WTC11 (cell line): ENCODE measurements at regions not wholly inside any gene's neighbourhood (a gene's known extent, or its start where the extent isn't known, plus 50 kb on each side); places are given as distances from the start of the nearest gene placed in this dataset.

ENCODE experiments used
- ATAC-seq: fragments of 200-7000 bp; cut with Tn5 transposase; 2 replicates; pipeline ENCODE4 v1.10.0; 2021; ENCODE audit warnings: mild to moderate bottlenecking, moderate library complexity
- CTCF ChIA-PET: fragments of 300-600 bp; sonication (Branson Sonifier 250); formaldehyde crosslinking; loops from one replicate; lab custom pipeline; 2021; ENCODE audit warnings: antibody characterized with exemption; lab: Charles Lee
- POLR2A ChIA-PET: fragments of 350-600 bp; sonication (Branson Sonifier 250); formaldehyde crosslinking; loops from one replicate; lab custom pipeline; 2021; ENCODE audit warnings: antibody characterized with exemption; lab: Charles Lee
- DNase-seq: peaks from one replicate; pipeline ENCODE4 v3.0.0; 2021; ENCODE audit warnings: low spot score
- H3K27ac Mint-ChIP-seq: 2 replicates; pipeline ENCODE4 v1.8.0; 2021; ENCODE audit warnings: mixed read lengths
- H3K27me3 Mint-ChIP-seq: 2 replicates; pipeline ENCODE4 v1.8.0; 2021; ENCODE audit warnings: low read depth, mild to moderate bottlenecking, moderate library complexity, mixed read lengths
- H3K36me3 Mint-ChIP-seq: 2 replicates; pipeline ENCODE4 v1.8.0; 2021; ENCODE audit warnings: mixed read lengths
- H3K4me1 Mint-ChIP-seq: 2 replicates; pipeline ENCODE4 v1.8.0; 2022; ENCODE audit warnings: mixed read lengths
- H3K4me3 Mint-ChIP-seq: 2 replicates; pipeline ENCODE4 v1.8.0; 2021; ENCODE audit warnings: mild to moderate bottlenecking, moderate library complexity, mixed read lengths
- H3K9me3 Mint-ChIP-seq: 2 replicates; pipeline ENCODE4 v1.8.0; 2021; ENCODE audit warnings: mixed read lengths
- ATF1 ChIP-seq: sonication (generic); formaldehyde crosslinking; IDR thresholded peaks from 2 replicates; pipeline ENCODE4 v1.8.1; 2023; ENCODE audit warnings: mild to moderate bottlenecking, moderate library complexity, missing genetic modification reagents
- E2F5 ChIP-seq: sonication (generic); formaldehyde crosslinking; IDR thresholded peaks from 2 replicates; pipeline ENCODE4 v1.8.1; 2022; ENCODE audit warnings: mild to moderate bottlenecking, moderate library complexity, missing genetic modification reagents
- ELF4 ChIP-seq: sonication (generic); formaldehyde crosslinking; IDR thresholded peaks from 2 replicates; pipeline ENCODE4 v1.8.1; 2022; ENCODE audit warnings: low read depth, mild to moderate bottlenecking, moderate library complexity, missing genetic modification reagents
- EMX1 ChIP-seq: fragments of 250-450 bp; sonication (Bioruptor Pico); IDR thresholded peaks from 2 replicates; pipeline ENCODE4 v1.8.0; 2021; ENCODE audit warnings: mild to moderate bottlenecking
- ERG ChIP-seq: fragments of 250-450 bp; sonication (Bioruptor Pico); IDR thresholded peaks from 2 replicates; pipeline ENCODE4 v1.8.0; 2021; ENCODE audit warnings: mild to moderate bottlenecking
- ESRRA ChIP-seq: sonication (generic); formaldehyde crosslinking; IDR thresholded peaks from 2 replicates; pipeline ENCODE4 v1.8.1; 2022; ENCODE audit warnings: mild to moderate bottlenecking, missing genetic modification reagents, borderline replicate concordance
- ETV6 ChIP-seq: sonication (generic); formaldehyde crosslinking; IDR thresholded peaks from 2 replicates; pipeline ENCODE4 v1.8.1; 2022; ENCODE audit warnings: mild to moderate bottlenecking, missing genetic modification reagents
- FOXP1 ChIP-seq: sonication (generic); formaldehyde crosslinking; IDR thresholded peaks from 2 replicates; pipeline ENCODE4 v1.8.0; 2022; ENCODE audit warnings: missing genetic modification reagents, mild to moderate bottlenecking, moderate library complexity, borderline replicate concordance
- GTF2I ChIP-seq: fragments of 250-450 bp; sonication (Bioruptor Pico); conservative IDR thresholded peaks from 2 replicates; pipeline ENCODE4 v1.4.0; 2021; ENCODE audit warnings: mild to moderate bottlenecking
- HMGA2 ChIP-seq: fragments of 250-450 bp; sonication (Bioruptor Pico); IDR thresholded peaks from 2 replicates; pipeline ENCODE4 v1.4.0; 2021; ENCODE audit warnings: mild to moderate bottlenecking, moderate library complexity
- IRF1 ChIP-seq: sonication (generic); formaldehyde crosslinking; IDR thresholded peaks from 2 replicates; pipeline ENCODE4 v1.8.0; 2023; ENCODE audit warnings: missing genetic modification reagents
- IRF2 ChIP-seq: sonication (generic); formaldehyde crosslinking; IDR thresholded peaks from 2 replicates; pipeline ENCODE4 v1.8.0; 2022; ENCODE audit warnings: low read depth, missing genetic modification reagents, borderline replicate concordance
- NFATC4 ChIP-seq: fragments of 250-450 bp; sonication (Bioruptor Pico); IDR thresholded peaks from 2 replicates; pipeline ENCODE4 v1.9.0; 2021; ENCODE audit warnings: mild to moderate bottlenecking
- NFYB ChIP-seq: sonication (generic); formaldehyde crosslinking; conservative IDR thresholded peaks from 2 replicates; pipeline ENCODE4 v1.8.0; 2022; ENCODE audit warnings: low read depth, missing genetic modification reagents
- NR2C2 ChIP-seq: sonication (generic); formaldehyde crosslinking; IDR thresholded peaks from 2 replicates; pipeline ENCODE4 v1.8.0; 2022; ENCODE audit warnings: mild to moderate bottlenecking, missing genetic modification reagents
- PRRX2 ChIP-seq: fragments of 250-450 bp; sonication (Bioruptor Pico); IDR thresholded peaks from 2 replicates; pipeline ENCODE4 v1.8.0; 2021; ENCODE audit warnings: mild to moderate bottlenecking
- RELA ChIP-seq: sonication (generic); formaldehyde crosslinking; IDR thresholded peaks from 2 replicates; pipeline ENCODE4 v1.8.1; 2022; ENCODE audit warnings: missing genetic modification reagents, mild to moderate bottlenecking, borderline replicate concordance
- RORB ChIP-seq: fragments of 250-450 bp; sonication (Bioruptor Pico); IDR thresholded peaks from 2 replicates; pipeline ENCODE4 v1.9.0; 2021; ENCODE audit warnings: mild to moderate bottlenecking
- SMAD3 ChIP-seq: sonication (generic); formaldehyde crosslinking; IDR thresholded peaks from 2 replicates; pipeline ENCODE4 v1.8.0; 2022; ENCODE audit warnings: missing genetic modification reagents, mild to moderate bottlenecking, borderline replicate concordance
- USF1 ChIP-seq: sonication (generic); formaldehyde crosslinking; IDR thresholded peaks from 2 replicates; pipeline ENCODE4 v1.8.0; 2022; ENCODE audit warnings: mild to moderate bottlenecking, missing genetic modification reagents
- ZNF219 ChIP-seq: sonication (generic); formaldehyde crosslinking; IDR thresholded peaks from 2 replicates; pipeline ENCODE4 v1.8.0; 2023; ENCODE audit warnings: missing genetic modification reagents, mild to moderate bottlenecking, borderline replicate concordance
- ZNF263 ChIP-seq: sonication (generic); formaldehyde crosslinking; IDR thresholded peaks from 2 replicates; pipeline ENCODE4 v1.8.1; 2022; ENCODE audit warnings: low read depth, mild to moderate bottlenecking, moderate library complexity, missing genetic modification reagents
- ZNF512 ChIP-seq: sonication (generic); formaldehyde crosslinking; IDR thresholded peaks from 2 replicates; pipeline ENCODE4 v1.8.1; 2022; ENCODE audit warnings: missing genetic modification reagents, borderline replicate concordance
- TF ChIP-seq, protein P1 (sequence below): sonication (generic); formaldehyde crosslinking; IDR thresholded peaks from 2 replicates; pipeline ENCODE4 v1.8.1; 2023; ENCODE audit warnings: mild to moderate bottlenecking, missing genetic modification reagents, moderate library complexity
- TF ChIP-seq, protein P2 (sequence below): fragments of 250-450 bp; sonication (Bioruptor Pico); IDR thresholded peaks from 2 replicates; pipeline ENCODE4 v1.9.0; 2021; ENCODE audit warnings: mild to moderate bottlenecking

GRCh38 chr9:28892538-28892937, 1319.3 kb upstream of the C9orf72 start:
- no peak overlapping the region for H3K4me3 Mint-ChIP-seq
- no peaks in the 10 kb centered on the region for H3K9me3 Mint-ChIP-seq
- ChIA-PET CTCF (interaction anchor here (0.6 kb wide), 1 partner anchor 142 kb away, joined by 3 read pairs; no protein-coding TSS in a partner anchor), POLR2A (no interaction called here)
- DNase-seq, result no peak
- H3K27ac Mint-ChIP-seq, result no peak overlapping the region
- TF ChIP-seq ETV6 (CRISPR knock-in tag), result no peak
- no peak for TF ChIP-seq ZNF512 (CRISPR knock-in tag)
- TF ChIP-seq, protein P1, sequence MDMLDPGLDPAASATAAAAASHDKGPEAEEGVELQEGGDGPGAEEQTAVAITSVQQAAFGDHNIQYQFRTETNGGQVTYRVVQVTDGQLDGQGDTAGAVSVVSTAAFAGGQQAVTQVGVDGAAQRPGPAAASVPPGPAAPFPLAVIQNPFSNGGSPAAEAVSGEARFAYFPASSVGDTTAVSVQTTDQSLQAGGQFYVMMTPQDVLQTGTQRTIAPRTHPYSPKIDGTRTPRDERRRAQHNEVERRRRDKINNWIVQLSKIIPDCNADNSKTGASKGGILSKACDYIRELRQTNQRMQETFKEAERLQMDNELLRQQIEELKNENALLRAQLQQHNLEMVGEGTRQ, result no peak
- no peak for TF ChIP-seq ZNF263 (CRISPR knock-in tag)
- no peak for TF ChIP-seq NR2C2 (CRISPR knock-in tag)
- no peak for TF ChIP-seq NFATC4 (CRISPR knock-in tag)
- TF ChIP-seq EMX1 (CRISPR knock-in tag), result no peak
- TF ChIP-seq SMAD3, result no peak
- TF ChIP-seq IRF1 (CRISPR knock-in tag), result no peak
- no peak for TF ChIP-seq HMGA2 (CRISPR knock-in tag)
- TF ChIP-seq ATF1 (CRISPR knock-in tag), result no peak
- no peak for TF ChIP-seq ERG (CRISPR knock-in tag)
- TF ChIP-seq RORB, result no peak
- TF ChIP-seq ELF4, result no peak
- no peak for TF ChIP-seq GTF2I
- no peaks in the 10 kb centered on the region for H3K36me3 Mint-ChIP-seq
- H3K4me1 Mint-ChIP-seq, result peaks cover 11% of the 10 kb centered on the region
- no peak for ATAC-seq
- no peaks in the 10 kb centered on the region for H3K27me3 Mint-ChIP-seq

DNA sequence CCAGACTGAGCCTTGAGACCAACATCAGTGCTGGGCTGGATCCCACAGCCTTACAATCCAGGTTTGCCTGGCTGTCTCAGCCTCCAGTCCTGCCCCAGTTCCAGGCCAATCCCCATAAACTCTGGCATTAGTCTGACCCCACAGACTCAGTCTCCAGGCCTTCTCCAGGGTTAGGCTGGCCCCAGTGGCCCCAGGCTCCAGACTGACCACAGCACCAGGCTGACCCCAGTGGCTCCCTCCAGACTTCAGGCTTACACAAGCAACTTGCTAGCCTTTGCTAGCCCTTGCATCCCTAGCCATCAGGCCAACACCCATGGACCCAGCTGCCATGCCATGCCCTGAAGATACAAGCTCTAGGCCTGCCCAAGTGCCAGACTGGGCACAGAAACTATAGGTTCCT, 1326.0 kb upstream of the C9orf72 start:
- Mint-ChIP-seq H3K9me3 (peaks cover 32% of the 10 kb centered on the region), H3K4me1 (peaks cover 16% of the 10 kb centered on the region)
- ATAC-seq, result no peak

More for the DNA sequence above, 1326.0 kb upstream of the C9orf72 start:
- no peaks in the 10 kb centered on the region for H3K27me3 Mint-ChIP-seq
- ChIA-PET POLR2A (no interaction called here), CTCF (no interaction called here)
- H3K27ac Mint-ChIP-seq, result no peak overlapping the region
- DNase-seq, result no peak
- TF ChIP-seq E2F5 (CRISPR knock-in tag) (no peak), ESRRA (CRISPR knock-in tag) (no peak), IRF2 (CRISPR knock-in tag) (no peak), RELA (CRISPR knock-in tag) (no peak), USF1 (CRISPR knock-in tag) (no peak), NFYB (CRISPR knock-in tag) (no peak), FOXP1 (CRISPR knock-in tag) (no peak), PRRX2 (no peak), ZNF219 (no peak)
- TF ChIP-seq, protein P2, sequence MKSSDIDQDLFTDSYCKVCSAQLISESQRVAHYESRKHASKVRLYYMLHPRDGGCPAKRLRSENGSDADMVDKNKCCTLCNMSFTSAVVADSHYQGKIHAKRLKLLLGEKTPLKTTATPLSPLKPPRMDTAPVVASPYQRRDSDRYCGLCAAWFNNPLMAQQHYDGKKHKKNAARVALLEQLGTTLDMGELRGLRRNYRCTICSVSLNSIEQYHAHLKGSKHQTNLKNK (CRISPR knock-in tag), result no peak
- peaks cover 9% of the 10 kb centered on the region; the same call in 1 of the 2 replicates for H3K36me3 Mint-ChIP-seq
- H3K4me3 Mint-ChIP-seq, result no peak overlapping the region
